HepG2 (cell line): ENCODE measurements at regions not wholly inside any gene's neighbourhood (a gene's known extent, or its start where the extent isn't known, plus 50 kb on each side); places are given as distances from the start of the nearest gene placed in this dataset.

Experiments used
- ATAC-seq: fragments of 200-7000 bp; cut with Tn5 transposase; 3 replicates; pipeline ENCODE4 v1.9.1; 2020; ENCODE audit warnings: mild to moderate bottlenecking, moderate library complexity
- BruUV-seq: library from RNA; stranded (reverse); fragments of 400-500 nt; replicated peaks from 2 replicates; lab custom pipeline; 2021; lab: Mats Ljungman, UMichigan
- CTCF ChIA-PET: fragments of 300-600 bp; formaldehyde crosslinking; extraction: SDS; loops from one replicate; lab custom pipeline; 2021; ENCODE audit warnings: low total read pairs, inconsistent platforms, low intra/inter-chr PET ratio; lab: Yijun Ruan, JAX
- POLR2A ChIA-PET: fragments of 350-600 bp; sonication (Branson Sonifier 250); formaldehyde crosslinking; loops from one replicate; lab custom pipeline; 2020; ENCODE audit warnings: antibody characterized with exemption, inconsistent platforms; lab: Yijun Ruan, JAX
- DNase-seq: peaks from one replicate; pipeline ENCODE4 v3.0.0-alpha.2; 2015; ENCODE audit warnings: low spot score
- FAIRE-seq: peaks from 3 replicates; lab custom pipeline; 2011; peaks lifted over from hg19 to GRCh38; lab: Jason Lieb, UNC
- H2AFZ ChIP-seq: one replicate; pipeline ENCODE4 v1.6.1; 2011; ENCODE audit warnings: low read length, inconsistent platforms
- H3K27ac ChIP-seq: fragments of 300-600 bp; 3 replicates; pipeline ENCODE4 v1.8.0; 2011; ENCODE audit warnings: mixed run types, mild to moderate bottlenecking, mixed read lengths, low read length, inconsistent platforms; ENCODE audit not compliant: insufficient read depth; ENCODE audit errors: extremely low read length
- H3K27me3 ChIP-seq, 2 experiments: fragments of 200-600 bp in 1 of 2; 2 replicates in 1 of 2; 3 replicates in 1 of 2; pipeline versions ENCODE4 v1.6.0 to v1.8.0; 2011; ENCODE audit warnings: low read length in 2 of 2, mild to moderate bottlenecking in 2 of 2, moderate library complexity in 2 of 2, inconsistent platforms in 1 of 2; ENCODE audit not compliant: insufficient read depth in 2 of 2, control insufficient read depth in 1 of 2
- H3K36me3 ChIP-seq, 2 experiments: fragments of 200-600 bp in 1 of 2; replicated peaks in 1 of 2; 2 replicates in 1 of 2; 3 replicates in 1 of 2; pipeline versions ENCODE4 v1.5.1 to v1.8.0; 2011; ENCODE audit warnings: low read length in 2 of 2, inconsistent platforms in 1 of 2; ENCODE audit not compliant: insufficient read depth in 2 of 2, control insufficient read depth in 1 of 2
- H3K4me1 ChIP-seq: 2 replicates; pipeline ENCODE4 v1.5.1; 2012; ENCODE audit warnings: low read length, inconsistent platforms; ENCODE audit not compliant: insufficient read depth
- H3K4me2 ChIP-seq: 2 replicates; pipeline ENCODE4 v1.6.0; 2011; ENCODE audit warnings: low read depth, low read length, inconsistent platforms
- H3K4me3 ChIP-seq, 3 experiments: fragments of 200-600 bp in 1 of 3; sonication (generic), shearing (Covaris generic) in 1 of 3; replicated peaks in 1 of 3; 2 replicates each; pipeline ENCODE4 v1.5.1; 2011 to 2016; ENCODE audit warnings: low read length in 3 of 3, inconsistent platforms in 2 of 3, low read depth in 2 of 3, mild to moderate bottlenecking in 2 of 3, control low read depth in 1 of 3, mixed read lengths in 1 of 3; ENCODE audit not compliant: insufficient read depth in 1 of 3
- H3K79me2 ChIP-seq: one replicate; pipeline ENCODE4 v1.6.1; 2011; ENCODE audit warnings: low read length, inconsistent platforms; ENCODE audit not compliant: insufficient read depth
- H3K9ac ChIP-seq: 2 replicates; pipeline ENCODE4 v1.6.0; 2011; ENCODE audit warnings: mild to moderate bottlenecking, low read depth, low read length, inconsistent platforms; ENCODE audit not compliant: insufficient read depth
- H3K9me3 ChIP-seq: 2 replicates; pipeline ENCODE4 v1.5.1; 2012; ENCODE audit warnings: mild to moderate bottlenecking, low read length
- H4K20me1 ChIP-seq: 2 replicates; pipeline ENCODE4 v1.6.0; 2011; ENCODE audit warnings: inconsistent platforms, mild to moderate bottlenecking, low read length, moderate library complexity; ENCODE audit not compliant: insufficient read depth
- ATM ChIP-seq: fragments of 450-650 bp; IDR thresholded peaks from 2 replicates; pipeline ENCODE4 v1.7.1; 2017; ENCODE audit warnings: mild to moderate bottlenecking, borderline replicate concordance
- HNRNPLL ChIP-seq: fragments of 200-400 bp; formaldehyde crosslinking; IDR thresholded peaks from 2 replicates; pipeline ENCODE4 v1.6.1; 2017; ENCODE audit warnings: mild to moderate bottlenecking, low read depth, low read length; ENCODE audit not compliant: poor library complexity, severe bottlenecking
- JARID2 ChIP-seq: sonication (generic); formaldehyde crosslinking; IDR thresholded peaks from 2 replicates; pipeline ENCODE4 v1.8.1; 2023; ENCODE audit warnings: missing genetic modification reagents, inconsistent platforms; ENCODE audit not compliant: insufficient replicate concordance
- KDM5A ChIP-seq: fragments of 200-600 bp; sonication (generic); IDR thresholded peaks from 2 replicates; pipeline ENCODE4 v1.7.0; 2018; ENCODE audit warnings: antibody characterized with exemption, mild to moderate bottlenecking, low read length, borderline replicate concordance
- NCOA5 ChIP-seq: sonication (generic); formaldehyde crosslinking; IDR thresholded peaks from 2 replicates; pipeline ENCODE4 v1.4.0; 2020; ENCODE audit warnings: missing genetic modification reagents
- SP4 ChIP-seq: sonication (generic); formaldehyde crosslinking; IDR thresholded peaks from 2 replicates; pipeline ENCODE4 v1.8.1; 2023; ENCODE audit warnings: mild to moderate bottlenecking, missing genetic modification reagents
- ZNF333 ChIP-seq: sonication (generic); formaldehyde crosslinking; IDR thresholded peaks from 2 replicates; pipeline ENCODE4 v1.4.0; 2020; ENCODE audit warnings: mild to moderate bottlenecking, missing genetic modification reagents, borderline replicate concordance
- ZNF382 ChIP-seq: sonication (generic); formaldehyde crosslinking; IDR thresholded peaks from 2 replicates; pipeline ENCODE4 v1.5.0; 2020; ENCODE audit warnings: missing genetic modification reagents, mild to moderate bottlenecking, borderline replicate concordance
- ZNF570 ChIP-seq: sonication (generic); formaldehyde crosslinking; IDR thresholded peaks from 2 replicates; pipeline ENCODE4 v1.4.0; 2020; ENCODE audit warnings: mild to moderate bottlenecking, missing genetic modification reagents, borderline replicate concordance
- ZNF788 ChIP-seq: sonication (generic); formaldehyde crosslinking; IDR thresholded peaks from 2 replicates; pipeline ENCODE4 v1.5.0; 2020; ENCODE audit warnings: mild to moderate bottlenecking, missing genetic modification reagents, borderline replicate concordance
- WGBS: methylation state at CpG from one replicate; pipeline ENCODE4 v1.1.6; 2017; ENCODE audit warnings: low lambda C conversion rate; 5-methylcytosine and 5-hydroxymethylcytosine counted together
- in situ Hi-C: cut with HindIII; loops from 2 replicates; pipeline ENCODE4 v1.10.0; 2017; ENCODE audit warnings: low pct_unique_long_range_greater_than_20kb; ENCODE audit not compliant: extremely low pct_ligation_motif_present
- intact Hi-C: fragments of 100-400 bp; cut with micrococcal nuclease; formaldehyde crosslinking; loops from one replicate; pipeline ENCODE4 v1.10.0; 2022; ENCODE audit not compliant: unreplicated experiment
- TF ChIP-seq, protein P1 (sequence below): sonication (generic); formaldehyde crosslinking; IDR thresholded peaks from 2 replicates; pipeline ENCODE4 v1.4.0; 2020; ENCODE audit warnings: missing genetic modification reagents
- TF ChIP-seq, protein P2 (sequence below): sonication (generic); formaldehyde crosslinking; IDR thresholded peaks from 2 replicates; pipeline ENCODE4 v1.4.0; 2020; ENCODE audit warnings: missing genetic modification reagents

DNA sequence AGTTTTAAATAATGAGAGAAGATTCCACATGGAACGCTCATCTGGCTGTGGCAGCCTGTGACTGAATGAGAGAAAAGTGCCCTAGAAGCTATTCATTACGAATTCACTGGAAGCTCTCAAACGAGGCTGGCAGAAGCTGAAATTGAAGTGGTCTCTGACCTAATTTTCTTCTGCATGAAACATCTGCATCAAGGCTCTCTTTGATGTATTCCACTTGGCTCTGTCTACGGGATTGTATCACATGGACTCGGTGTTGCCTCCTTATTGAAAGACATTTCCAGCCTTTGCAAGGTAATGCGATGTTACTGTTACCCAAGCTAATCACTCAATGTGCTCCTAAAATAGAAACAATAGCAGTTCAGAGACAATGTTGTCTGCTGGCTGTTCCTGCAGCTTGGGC is 246.9 kb upstream of the ZNF462 start (continued):
- TF ChIP-seq NCOA5 (CRISPR knock-in tag) (no peak), JARID2 (CRISPR knock-in tag) (no peak), SP4 (CRISPR knock-in tag) (no peak), HNRNPLL (no peak)

DNA sequence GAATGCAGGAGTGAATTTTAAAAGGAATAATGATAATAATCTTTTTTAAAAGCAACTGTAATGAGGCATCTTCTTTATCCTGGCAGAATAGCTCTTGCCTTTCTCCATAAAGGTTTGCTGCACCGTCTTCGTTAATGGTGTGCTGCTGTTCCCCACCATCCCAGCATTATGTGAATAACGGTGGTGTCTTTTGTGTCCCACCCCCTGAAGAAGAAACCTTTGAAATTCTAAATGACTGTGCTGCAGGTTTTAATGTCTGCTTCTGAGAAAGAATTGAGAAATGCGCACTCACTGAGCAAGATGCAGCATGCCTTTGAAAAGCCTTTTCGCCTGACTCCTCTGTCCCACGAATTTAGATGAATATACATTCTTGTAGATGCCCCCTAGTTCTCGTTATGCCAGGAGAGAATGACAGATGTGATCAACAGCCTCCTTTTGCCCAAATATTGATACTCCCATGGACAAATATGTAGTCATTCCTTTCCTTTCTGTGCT is 246.1 kb upstream of the ZNF462 start:
- POLR2A ChIA-PET = no interaction called here
- Histone ChIP-seq H3K36me3 (no peaks in the 10 kb centered on the region), H3K79me2 (no peaks in the 10 kb centered on the region), H3K9me3 (no peaks in the 10 kb centered on the region), H3K4me1 (no peaks in the 10 kb centered on the region), H3K27me3 (no peaks in the 10 kb centered on the region; a peak in 1 of 5 replicates), H2AFZ (no peak overlapping the region), H3K4me3 (no peak overlapping the region), H3K27ac (no peak overlapping the region), H3K4me2 (no peak overlapping the region), H3K9ac (no peak overlapping the region), H4K20me1 (no peaks in the 10 kb centered on the region)
- FAIRE-seq (no peak), ATAC-seq (no peak), DNase-seq (no peak)
- 42% methylated on average over 7 of the region's 7 CpGs for WGBS
- intact Hi-C loops = no loop called here
- CTCF ChIA-PET = no interaction called here
- TF ChIP-seq, protein P1, sequence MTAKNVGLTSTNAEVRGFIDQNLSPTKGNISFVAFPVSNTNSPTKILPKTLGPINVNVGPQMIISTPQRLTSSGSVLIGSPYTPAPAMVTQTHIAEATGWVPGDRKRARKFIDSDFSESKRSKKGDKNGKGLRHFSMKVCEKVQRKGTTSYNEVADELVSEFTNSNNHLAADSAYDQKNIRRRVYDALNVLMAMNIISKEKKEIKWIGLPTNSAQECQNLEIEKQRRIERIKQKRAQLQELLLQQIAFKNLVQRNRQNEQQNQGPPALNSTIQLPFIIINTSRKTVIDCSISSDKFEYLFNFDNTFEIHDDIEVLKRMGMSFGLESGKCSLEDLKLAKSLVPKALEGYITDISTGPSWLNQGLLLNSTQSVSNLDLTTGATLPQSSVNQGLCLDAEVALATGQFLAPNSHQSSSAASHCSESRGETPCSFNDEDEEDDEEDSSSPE (CRISPR knock-in tag) = no peak
- TF ChIP-seq ZNF788 (no peak), ZNF382 (CRISPR knock-in tag) (no peak), KDM5A (no peak), ZNF333 (CRISPR knock-in tag) (no peak), ATM (no peak), ZNF570 (CRISPR knock-in tag) (no peak)
- TF ChIP-seq, protein P2, sequence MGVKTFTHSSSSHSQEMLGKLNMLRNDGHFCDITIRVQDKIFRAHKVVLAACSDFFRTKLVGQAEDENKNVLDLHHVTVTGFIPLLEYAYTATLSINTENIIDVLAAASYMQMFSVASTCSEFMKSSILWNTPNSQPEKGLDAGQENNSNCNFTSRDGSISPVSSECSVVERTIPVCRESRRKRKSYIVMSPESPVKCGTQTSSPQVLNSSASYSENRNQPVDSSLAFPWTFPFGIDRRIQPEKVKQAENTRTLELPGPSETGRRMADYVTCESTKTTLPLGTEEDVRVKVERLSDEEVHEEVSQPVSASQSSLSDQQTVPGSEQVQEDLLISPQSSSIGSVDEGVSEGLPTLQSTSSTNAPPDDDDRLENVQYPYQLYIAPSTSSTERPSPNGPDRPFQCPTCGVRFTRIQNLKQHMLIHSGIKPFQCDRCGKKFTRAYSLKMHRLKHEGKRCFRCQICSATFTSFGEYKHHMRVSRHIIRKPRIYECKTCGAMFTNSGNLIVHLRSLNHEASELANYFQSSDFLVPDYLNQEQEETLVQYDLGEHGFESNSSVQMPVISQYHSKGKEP (CRISPR knock-in tag) = no peak
- BruUV-seq = no TSS peak
- in situ Hi-C loops = no loop called here
